ENCODE measurements at regions not wholly inside any gene's neighbourhood (a gene's known extent, or its start where the extent isn't known, plus 50 kb on each side); places are given as distances from the start of the nearest gene placed in this dataset.

DNA sequence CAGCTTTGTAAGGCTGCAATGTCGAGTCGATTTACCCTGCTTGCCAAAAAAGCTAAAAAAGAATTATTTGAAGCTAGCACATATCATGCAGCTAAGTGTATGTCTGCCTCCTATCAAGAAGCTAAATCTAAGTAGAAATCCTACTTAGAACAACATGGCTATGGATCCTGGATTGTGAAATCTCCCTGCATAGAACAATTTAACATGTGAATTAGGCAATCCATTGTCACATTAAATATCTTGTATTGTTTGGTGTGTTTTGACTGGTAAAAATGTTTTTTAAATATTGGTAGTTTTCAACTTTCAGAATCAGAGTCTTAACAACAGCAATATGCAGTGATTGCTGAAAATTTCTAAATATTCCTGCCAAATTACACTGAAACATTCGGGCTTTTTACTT, 73.3 kb downstream of the SKIDA1 start:
- TF ChIP-seq, protein P1, sequence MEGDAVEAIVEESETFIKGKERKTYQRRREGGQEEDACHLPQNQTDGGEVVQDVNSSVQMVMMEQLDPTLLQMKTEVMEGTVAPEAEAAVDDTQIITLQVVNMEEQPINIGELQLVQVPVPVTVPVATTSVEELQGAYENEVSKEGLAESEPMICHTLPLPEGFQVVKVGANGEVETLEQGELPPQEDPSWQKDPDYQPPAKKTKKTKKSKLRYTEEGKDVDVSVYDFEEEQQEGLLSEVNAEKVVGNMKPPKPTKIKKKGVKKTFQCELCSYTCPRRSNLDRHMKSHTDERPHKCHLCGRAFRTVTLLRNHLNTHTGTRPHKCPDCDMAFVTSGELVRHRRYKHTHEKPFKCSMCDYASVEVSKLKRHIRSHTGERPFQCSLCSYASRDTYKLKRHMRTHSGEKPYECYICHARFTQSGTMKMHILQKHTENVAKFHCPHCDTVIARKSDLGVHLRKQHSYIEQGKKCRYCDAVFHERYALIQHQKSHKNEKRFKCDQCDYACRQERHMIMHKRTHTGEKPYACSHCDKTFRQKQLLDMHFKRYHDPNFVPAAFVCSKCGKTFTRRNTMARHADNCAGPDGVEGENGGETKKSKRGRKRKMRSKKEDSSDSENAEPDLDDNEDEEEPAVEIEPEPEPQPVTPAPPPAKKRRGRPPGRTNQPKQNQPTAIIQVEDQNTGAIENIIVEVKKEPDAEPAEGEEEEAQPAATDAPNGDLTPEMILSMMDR (IDR thresholded peaks at IDR 0.05; ENCODE audit: low read depth, low read length), result no peak
- no peak for TF ChIP-seq EZH2phosphoT487 (IDR thresholded peaks at IDR 0.05; ENCODE audit: low read depth)

Data from OCI-LY3 (cell line).